ENCODE measurements at regions not wholly inside any gene's neighbourhood (a gene's known extent, or its start where the extent isn't known, plus 50 kb on each side); places are given as distances from the start of the nearest gene placed in this dataset.

GRCh38 chr11:130814440-130815096, 101.7 kb downstream of the SNX19 start:
- no peak for DNase-seq

- DNase-seq = no peak
Observed at GRCh38 chr11:130815097-130815802, 101.0 kb downstream of the SNX19 start.

GRCh38 chr11:130815956-130816355, 100.3 kb downstream of the SNX19 start:
- DNase-seq = no peak

DNA sequence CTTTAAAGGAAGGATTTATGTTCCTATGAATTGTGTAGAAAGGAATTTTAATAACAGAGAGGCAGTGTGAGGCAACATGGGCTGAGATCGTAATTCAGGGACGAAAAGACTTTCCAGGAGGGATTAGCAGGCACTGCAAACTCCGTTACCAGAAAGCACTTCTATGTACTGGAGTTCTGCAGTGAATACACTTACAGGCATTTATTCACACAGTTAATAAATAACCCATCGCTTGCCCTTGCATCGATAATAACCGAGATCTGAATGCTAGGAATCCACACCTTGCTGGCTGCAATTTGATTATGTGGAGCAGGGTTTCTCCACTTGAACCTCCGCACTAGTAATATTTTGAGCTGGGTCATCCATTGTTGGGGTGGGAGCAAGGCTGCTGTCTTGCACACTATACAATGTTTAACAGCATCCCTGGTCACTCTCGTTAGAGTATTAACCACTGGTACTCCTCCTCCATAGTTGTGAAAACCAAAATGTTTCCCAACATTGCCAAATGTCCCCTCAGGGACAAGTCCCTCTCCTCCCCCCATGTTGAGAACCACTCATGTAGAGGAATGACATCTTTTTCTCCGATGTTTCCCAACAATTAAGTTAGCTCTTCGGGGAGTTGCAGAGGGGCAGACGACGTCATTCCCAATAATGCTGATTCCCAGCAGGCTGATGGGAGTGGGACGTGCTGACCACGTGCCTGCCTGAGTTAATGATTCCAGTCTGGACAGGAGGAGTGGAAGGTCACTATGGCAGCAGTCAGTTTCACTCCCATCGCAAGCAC, 99.5 kb downstream of the SNX19 start:
- no peak for DNase-seq

GRCh38 chr11:130817330-130817944, 98.8 kb downstream of the SNX19 start:
- no peak for DNase-seq

- DNase-seq = no peak
Observed at GRCh38 chr11:130819625-130820024, 96.7 kb downstream of the SNX19 start.

Data from NCI-H2171 treated with DMSO at 0.1 percent for 48 hours (cell line).